HG02759 (cell line): ENCODE measurements at regions not wholly inside any gene's neighbourhood (a gene's known extent, or its start where the extent isn't known, plus 50 kb on each side); places are given as distances from the start of the nearest gene placed in this dataset.
A peak's percentile ranks its signal among the peaks of the same experiment; 100 is the strongest.

ENCODE experiments used
- ATAC-seq: cut with Tn5 transposase; IDR thresholded peaks from one replicate; pipeline ENCODE4 v1.9.1; 2021; ENCODE audit warnings: mild to moderate bottlenecking, moderate library complexity; ENCODE audit not compliant: unreplicated experiment

DNA sequence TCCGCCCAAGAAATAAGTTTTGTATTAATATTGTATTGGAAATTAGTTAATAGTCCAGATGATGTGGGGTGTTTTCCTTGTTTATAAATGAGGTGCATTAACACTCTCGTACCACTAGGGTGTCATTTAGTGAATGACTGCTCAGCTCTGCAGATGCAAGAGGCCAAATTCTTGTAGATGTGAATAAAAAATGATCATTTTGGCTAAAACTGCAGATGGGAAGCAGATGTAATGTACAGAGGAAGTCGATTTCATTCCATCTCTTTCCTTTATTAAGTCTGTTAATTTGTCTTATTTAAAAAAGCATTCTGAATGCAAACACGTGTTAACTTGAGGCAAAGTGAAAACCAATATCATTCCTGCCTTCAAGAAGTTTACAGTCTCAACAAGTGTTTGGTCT lies 108.1 kb downstream of the DHX15 start:
- ATAC-seq, result no peak

DNA sequence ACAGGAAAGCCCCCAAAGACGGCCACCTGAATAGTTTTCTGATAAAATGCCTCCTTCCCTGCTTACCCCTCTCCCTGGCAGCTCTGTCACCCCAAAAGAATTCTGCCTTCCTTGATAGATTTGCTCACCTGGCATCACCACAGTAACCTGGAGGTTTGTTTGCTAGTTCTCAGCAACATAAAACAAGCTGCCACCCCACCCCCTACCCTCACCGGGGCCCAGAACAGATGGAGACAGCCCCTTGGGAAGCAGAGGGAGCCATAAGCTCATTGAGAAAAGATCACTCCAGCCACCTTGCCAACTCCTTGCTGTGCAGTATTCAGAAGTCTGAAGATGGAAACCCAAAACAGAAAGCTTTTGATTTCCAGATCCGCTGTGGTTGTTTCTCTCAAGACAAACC lies 108.6 kb downstream of the DHX15 start:
- ATAC-seq, result no peak

DNA sequence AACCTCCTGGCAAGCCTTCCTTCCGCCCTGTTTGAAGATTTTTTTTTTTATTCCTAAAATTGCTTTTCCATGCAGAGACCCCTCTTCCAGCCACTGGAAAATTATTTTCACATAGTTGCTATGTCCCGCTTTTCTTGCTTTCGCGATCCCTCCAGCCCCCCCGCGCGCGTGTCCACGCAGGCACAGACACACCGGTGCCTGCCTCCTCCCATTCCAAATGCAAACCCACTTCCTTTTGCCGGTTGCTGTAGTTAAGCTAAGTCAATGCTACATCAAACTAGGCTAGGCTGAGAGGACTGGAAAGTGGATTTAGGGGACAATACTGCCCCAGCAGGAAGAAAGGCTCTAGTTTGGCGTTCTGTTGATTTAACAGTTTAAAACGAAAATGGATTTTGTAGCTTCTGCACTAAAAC lies 111.0 kb downstream of the DHX15 start:
- no peak for ATAC-seq

DNA sequence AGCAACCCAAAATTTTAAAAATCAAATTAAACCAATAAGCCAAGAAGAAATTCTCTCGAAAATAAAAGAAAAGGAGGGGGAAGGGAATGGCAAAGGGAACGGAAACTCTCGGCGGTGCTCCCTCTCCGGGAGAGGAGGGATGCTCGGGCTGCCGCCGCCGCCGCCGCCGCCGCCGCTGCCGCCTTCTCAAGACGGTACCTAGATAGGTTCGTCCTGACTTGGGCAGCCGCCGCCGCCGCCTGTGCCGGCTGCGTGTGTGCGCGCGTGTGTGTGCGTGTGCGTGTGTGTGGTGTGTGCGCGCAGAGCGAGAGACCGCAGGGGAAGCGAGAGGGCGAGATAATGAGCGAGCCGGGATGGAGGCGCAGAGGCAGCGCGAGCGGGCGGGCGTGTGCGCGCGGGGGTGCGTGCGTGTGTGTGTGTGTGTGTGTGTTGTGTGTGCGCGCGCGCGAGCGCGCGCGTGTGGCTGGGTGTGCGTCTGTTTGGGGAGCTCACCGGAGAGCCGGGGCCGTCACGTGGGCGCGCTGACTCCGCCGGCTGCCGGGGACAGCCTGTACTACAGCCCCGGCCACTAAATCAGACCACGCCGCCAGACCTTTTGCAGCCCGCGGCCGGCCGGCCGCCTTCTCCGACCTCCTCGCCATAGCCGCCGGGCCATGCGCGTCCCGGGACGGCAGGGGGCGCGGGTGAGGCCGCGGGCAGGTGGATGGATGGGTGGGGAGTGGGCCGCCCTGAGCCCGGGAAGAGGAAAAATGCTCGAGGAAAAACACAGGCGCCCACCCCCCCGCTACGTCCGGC lies 111.6 kb downstream of the DHX15 start:
- peak; percentile 72 for ATAC-seq

DNA sequence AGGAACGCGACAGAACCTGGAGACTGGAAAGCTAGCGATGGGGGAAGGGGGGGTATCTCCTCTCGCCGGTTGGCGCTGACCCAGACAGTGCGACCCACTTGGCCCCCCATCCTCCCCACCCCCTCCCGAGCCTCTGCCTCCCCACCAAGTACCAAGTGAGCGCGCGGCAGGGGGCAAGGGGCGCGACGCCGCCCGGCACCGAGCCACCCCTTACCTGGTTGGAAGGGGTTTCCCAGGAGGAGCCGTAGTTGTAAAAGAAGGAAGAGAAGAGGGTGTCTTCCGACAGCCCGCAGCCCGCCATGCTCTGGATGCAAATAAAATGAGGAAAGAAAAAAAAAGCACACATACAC lies 112.2 kb downstream of the DHX15 start:
- no peak for ATAC-seq

DNA sequence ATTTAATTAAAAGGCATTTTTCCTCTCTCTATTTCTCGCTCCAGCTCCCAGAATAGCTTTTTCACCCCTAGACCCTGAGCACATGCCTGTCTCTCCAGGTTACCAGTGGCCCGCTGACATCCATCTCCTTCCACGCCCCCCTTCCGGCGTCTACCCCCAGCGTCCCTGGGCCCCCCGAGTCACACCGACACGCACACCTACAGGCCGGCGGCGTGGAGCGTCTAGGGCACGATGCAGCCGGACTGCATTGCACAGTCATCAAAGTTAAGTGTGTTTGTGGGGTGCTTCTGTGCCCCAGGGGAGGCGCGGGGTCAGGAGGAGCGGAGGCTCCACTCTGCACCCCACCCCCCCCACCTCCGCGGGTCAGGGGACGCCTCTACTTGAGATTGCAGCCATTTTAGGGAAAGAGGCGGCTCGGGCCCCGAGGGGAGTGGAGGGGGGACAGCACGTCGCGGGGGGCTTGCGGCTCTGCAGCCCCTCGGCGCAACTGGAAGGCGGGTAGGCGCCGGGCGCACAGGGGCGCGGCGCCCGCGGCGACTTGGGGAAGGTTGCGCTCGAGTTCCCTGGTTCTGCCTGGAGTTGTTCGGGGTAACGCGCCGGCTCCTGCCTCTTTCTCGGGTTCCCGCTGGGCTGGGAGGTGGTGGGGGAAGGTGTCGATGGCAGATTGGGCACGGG lies 112.7 kb downstream of the DHX15 start:
- no peak for ATAC-seq

DNA sequence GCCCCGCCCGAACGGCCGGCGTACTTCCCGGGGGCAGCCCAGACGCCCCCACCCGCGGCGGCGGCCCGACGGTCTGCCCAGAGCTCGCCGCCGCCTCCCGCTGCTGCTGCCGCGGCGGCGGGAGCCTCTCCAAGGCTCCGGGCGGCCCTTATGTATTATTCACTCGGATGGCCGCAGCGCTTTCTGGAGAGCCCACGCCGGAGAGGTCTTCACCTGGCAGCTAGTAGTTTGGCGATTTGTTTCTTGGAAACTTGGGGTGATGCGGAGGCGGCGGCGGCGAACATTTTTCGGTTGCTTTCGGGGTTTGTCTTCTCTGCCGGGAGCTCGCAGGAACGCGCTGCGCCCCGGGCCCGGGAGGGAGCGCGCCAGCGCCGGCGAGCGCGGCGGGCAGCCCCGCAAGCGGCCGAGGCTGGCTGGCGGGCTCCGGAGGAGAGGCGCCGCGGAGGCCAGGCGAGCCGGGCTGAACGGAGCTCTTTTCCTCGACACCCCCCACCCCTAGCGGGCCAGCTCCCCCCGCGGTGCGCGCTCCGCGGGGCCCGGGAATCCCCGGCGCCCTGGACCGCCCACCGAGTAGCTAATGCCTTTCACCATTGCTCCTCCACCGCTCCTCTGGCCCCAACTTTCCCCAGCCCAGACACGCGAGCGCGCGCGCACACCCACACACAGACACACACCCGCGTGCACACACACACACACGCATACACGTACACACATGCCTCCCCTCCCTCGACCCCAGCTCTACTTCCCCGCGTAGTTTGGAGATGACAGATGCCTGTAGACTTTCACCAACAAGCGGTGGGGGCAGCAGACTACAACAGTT lies 113.5 kb downstream of the DHX15 start:
- ATAC-seq, result peak; percentile 32

DNA sequence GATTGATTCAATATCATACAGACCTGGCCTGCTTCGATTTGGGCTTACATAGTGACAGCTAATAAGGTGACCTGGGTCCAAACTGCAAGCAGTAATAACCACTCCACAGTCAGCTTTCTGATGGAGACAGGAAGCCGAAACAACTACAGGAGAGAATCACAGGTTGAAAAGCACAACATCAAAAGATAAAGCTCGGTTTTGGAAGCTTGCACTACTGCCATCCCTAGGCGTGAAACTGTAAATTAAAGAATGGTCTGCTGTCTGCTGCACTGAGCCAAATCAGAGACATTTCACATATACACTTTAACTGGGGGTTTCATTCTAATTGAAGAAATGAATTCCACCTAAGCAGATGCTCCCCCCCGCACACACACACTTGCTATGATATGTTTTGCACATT lies 116.3 kb downstream of the DHX15 start:
- no peak for ATAC-seq

DNA sequence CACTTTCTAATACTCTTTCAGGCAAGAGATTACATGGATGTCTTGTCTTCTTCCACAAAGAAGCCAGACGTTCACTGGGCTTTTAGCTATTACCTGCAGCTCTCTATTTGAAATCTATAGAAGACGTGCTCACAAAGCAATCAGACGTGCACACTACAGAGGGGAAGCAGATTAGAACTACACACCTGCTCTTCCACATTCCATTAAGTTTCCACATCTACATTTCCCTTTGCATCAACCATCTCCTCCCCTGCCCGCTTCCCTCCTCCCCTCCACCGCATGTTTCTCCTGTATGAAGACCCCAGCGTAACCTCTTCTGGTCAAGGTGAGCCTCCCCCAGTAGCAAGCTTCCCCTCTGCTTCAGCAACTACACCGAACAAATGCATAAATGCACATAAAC lies 119.8 kb downstream of the DHX15 start:
- no peak for ATAC-seq

DNA sequence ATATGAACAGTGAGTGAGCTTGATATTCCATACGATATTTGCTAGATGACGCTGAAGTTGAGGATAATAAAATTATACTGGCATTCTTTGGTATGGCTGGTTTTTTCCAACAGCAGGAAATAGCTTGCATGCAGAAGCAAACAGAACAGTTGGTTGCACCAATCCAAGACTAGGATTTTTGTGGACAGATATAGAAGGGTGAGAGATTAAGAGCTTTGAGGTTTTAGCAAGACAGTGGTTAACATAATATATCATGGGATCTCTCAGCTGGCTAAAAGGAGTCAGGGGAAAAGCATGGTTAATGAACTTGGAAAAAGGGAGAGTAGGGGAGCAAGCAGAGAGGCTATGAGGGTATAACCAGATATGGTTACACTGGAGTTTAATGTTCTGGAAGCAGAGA lies 127.9 kb downstream of the DHX15 start:
- ATAC-seq, result no peak

DNA sequence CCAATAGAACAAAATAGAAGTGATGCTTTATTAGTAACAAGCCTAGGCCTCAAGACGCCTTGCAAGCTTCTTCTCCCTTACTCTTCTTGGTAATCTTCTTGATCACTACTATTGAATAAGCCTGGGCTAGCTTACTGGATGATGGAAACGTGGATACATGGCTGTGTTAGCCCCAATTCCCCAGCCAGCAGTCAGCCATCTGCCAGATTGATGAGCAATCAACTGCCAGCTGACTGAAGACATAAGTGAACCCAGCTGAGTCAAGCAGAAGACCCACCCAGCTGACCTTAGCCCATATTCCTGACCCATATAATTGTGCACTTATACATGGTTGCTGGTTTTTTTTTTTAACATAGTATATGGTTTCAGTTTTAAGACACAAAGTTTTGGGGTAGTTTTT lies 130.4 kb downstream of the DHX15 start:
- ATAC-seq, result no peak

DNA sequence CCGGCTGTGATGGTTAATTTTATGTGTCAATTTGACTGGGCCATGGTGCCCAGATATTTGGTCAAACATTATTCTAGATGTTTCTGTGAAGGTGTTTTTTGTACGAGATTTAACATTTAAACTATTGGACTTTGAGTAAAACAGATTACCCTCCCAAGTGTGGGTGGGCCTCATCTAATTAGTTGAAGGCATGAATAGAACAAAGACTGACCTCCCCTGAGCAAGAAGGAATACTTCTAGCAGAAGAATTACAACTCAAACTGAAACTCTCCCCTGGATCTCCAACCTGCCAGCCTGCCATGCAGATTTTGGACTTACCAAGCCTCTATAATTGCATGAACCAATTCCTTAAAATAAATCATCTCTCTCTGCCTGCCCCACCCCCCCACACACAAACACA lies 132.5 kb downstream of the DHX15 start:
- ATAC-seq, result no peak

DNA sequence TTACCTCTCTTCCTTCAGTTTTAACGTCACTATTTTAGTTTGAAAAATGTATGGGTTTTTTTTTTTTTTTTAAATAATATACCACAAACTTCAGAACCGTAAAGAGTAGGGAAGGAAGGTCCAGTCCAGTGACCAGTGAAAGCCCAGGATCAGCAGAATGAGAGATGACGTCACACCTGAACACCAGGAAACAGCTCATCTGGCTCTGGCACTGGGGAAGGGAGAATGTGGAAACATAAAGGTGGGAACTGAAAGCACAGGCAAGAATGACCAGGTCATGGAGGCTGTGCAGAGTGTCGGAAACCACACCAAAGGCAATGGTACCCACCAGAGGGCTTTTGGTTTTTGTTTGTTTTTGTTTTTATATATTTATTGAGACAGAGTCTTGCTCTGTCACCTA lies 141.2 kb downstream of the DHX15 start:
- ATAC-seq, result no peak

DNA sequence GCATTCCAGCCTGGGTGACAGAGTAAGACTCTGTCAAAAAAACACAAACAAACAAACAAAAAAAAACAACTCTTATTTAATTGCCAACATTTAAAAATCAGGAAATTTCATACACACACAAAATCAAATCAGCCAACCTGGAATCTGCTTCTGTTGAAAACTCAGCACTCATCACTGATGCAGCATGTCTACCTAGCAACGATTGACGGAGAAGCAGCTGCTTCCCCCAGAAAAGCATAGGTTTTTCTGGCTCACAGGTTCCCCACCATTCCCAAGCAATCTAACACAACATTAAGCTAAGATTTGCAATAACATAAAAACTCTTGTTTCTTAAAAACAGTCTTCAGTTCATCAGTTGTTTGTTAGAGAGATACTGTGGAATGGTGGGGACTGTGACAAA lies 143.6 kb downstream of the DHX15 start:
- no peak for ATAC-seq

DNA sequence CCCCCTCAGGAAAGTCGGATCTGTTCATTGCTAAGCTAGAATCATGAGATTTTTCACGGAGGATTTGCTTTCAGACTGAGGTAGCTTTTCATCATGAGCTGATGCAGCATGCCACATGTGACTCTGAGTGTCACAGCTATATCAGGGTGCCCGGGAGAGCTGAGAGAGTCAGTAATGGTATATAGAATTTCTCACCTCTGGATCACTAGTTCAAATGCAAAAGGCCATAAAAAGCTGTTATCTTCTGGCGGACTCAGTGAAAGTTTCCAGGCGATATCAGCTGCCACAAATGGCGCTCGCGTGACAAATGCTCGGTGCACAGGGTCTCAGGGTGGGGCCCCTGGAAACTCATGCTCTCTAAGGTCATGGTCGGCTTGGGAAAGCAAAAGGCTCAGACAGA lies 150.1 kb downstream of the DHX15 start:
- no peak for ATAC-seq

DNA sequence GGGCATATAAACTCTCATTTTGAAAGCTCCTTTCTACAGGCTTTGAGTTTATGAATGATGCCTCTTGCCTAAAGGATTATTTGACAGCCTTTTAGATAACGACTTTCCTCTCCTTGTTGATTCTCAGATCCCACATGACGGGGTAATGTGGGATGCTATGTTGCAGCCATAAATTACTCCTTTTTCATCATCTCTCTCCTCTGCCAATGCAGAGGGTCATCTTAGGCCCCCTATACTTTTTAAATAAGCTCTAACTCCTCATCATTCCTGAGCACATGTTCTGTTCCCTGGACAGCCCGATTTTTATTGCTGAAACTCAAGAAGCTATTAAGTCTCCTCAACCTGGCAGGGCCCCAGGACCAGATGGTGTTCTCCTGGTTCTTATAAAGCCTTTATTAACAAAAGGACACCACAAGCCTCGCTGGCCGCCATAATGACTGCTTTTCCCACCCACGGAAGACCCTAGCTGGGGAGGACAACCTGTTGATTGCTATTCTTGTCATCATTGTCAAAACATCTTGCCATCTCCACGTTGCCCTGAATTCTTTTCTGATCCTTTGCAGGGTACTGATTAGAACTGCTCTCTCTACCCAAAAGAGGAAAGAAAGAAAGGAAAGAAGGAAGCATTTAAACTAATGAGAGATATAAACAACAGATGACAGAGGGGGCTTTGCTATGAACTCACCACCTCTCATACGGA lies 150.7 kb downstream of the DHX15 start:
- ATAC-seq, result no peak

DNA sequence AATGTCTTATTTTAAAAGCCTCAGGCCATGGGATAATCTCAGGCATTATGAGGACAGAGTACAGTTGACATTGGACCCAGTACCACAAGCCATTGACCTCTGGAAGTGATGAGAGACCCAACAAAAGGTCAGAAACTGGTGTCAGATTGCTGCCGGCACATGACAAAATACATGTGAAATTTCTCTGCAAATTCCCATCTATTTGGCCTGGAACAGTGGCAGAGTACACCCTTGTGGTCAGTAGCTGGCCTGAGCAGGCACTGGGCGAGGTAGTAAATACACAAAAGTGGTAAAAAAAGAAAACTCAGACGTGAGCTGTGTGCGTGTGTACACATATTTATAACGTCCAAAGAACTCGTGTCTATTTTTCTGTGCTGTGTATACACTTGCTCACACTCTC lies 155.5 kb downstream of the DHX15 start:
- no peak for ATAC-seq

DNA sequence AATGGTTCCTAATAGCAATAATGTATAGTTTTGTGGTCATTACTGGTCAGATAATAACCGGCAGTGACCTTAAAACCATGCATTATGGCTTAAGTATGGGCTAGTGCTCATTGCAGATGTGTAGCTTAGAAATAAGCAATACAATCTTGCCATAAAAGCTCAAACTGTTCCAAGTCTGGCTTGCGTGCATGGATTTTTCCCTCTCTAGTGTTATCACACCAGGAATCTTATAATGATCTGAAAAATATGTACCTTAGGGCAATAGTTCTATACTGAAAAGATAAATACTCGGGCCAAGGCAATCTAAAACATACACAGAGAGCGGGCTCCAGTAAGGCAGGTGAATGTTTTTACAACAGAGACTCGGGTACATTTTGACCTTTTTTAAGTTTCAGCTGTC lies 157.8 kb downstream of the DHX15 start:
- no peak for ATAC-seq

DNA sequence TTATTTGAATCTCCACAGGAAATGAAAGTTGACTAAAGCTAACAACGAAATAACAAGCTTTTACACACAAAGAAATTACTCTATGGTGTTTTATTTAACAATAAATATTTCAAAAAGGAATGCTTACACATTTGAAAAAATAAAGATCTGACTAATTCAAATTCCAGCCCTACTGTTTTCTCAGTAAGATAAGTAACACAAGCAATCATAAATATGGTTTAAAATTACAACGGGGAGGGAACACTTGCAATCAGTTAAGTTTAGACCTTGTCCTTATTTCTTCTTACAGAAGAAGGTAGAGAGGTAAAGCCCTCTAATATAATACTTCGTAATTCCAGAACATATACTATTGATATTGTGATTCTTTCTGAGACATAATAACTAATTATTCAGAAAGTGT lies 158.5 kb downstream of the DHX15 start:
- ATAC-seq, result no peak

DNA sequence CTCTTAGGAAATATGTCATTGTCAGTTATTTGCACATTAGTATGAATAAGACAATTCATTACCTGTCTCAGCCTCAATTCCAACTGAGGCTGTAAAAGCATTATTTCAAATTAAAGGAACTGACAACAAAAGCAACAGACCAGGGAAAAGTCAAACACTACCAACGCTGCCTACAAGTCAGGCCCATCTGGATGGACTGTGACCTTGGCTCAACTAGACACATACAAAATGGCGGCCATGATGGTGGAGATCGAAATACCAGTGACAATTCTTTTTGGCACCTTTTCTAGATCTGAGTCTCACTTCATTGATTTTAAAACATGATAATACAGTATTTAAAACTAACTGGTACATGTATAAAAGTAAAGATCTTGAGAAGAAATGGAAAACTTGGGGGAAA lies 160.7 kb downstream of the DHX15 start:
- no peak for ATAC-seq

DNA sequence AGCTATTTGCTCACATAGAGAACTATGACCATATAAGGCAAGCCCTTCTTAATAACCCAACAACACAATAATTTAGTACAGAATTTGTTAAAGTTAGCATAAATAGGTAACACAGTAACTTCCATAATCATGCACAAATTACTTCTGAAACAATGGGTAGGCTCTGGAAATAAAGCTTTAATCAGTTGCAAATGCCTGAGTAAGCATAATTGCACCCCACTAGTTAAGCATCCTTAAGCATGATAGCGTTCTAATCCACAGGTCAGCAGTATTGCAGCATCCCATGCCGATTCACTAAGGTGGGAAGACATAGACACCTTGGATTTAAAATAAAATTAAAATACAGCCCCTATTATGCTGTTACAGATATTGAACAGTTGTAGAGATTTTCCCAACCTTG lies 161.7 kb downstream of the DHX15 start:
- ATAC-seq, result no peak
